Keratinocyte (primary cell): ENCODE measurements at regions not wholly inside any gene's neighbourhood (a gene's known extent, or its start where the extent isn't known, plus 50 kb on each side); places are given as distances from the start of the nearest gene placed in this dataset.

Experiments
- CTCF ChIP-seq, 3 experiments: IDR thresholded peaks in 1 of 3; conservative IDR thresholded peaks in 1 of 3; optimal IDR thresholded peaks in 1 of 3; 2 replicates in 2 of 3; 3 replicates in 1 of 3; pipeline versions ENCODE3 to v1.5.1; 2011; ENCODE audit warnings: low read length in 3 of 3, mild to moderate bottlenecking in 3 of 3, moderate library complexity in 2 of 3, control low read depth in 1 of 3, inconsistent platforms in 1 of 3; ENCODE audit not compliant: insufficient read depth in 2 of 3; ENCODE audit errors: extremely low read depth in 1 of 3
- EZH2 ChIP-seq: IDR thresholded peaks from one replicate; pipeline ENCODE4 v1.6.1; 2012; ENCODE audit warnings: inconsistent platforms, mild to moderate bottlenecking, low read length, moderate library complexity

- TF ChIP-seq CTCF (optimal IDR thresholded peaks at IDR 0.05 in 1 of 3, IDR thresholded peaks at IDR 0.05 in 1 of 3, conservative IDR thresholded peaks at IDR 0.05 in 1 of 3; ENCODE audit: extremely low read depth in 1 of 3, insufficient read depth in 2 of 3, low read length in 3 of 3) (no peak), EZH2 (no peak)
Measured at GRCh38 chr5:4383102-4383501, 757.0 kb upstream of the ADAMTS16 start.
